ENCODE measurements at regions not wholly inside any gene's neighbourhood (a gene's known extent, or its start where the extent isn't known, plus 50 kb on each side); places are given as distances from the start of the nearest gene placed in this dataset.

DNA sequence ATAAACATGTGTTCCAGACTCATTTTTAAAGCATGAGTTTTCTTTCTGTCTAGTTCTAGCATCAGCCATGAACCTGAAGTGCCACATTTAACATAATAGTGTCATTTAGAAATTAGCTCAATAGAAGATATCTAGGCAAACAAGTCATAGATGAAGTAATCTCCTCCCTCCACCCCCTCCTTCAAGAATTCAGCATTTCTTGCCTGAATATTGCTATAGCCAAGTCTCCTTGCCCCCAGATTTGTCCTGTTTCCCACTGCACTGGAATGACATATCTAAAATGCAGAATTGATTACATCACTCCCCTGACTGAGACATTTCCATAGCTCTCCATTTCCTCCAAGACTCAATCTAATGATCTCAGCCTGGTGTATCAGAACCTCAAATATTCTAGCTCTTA is 134.9 kb upstream of the BACH2 start:
- TF ChIP-seq, protein P1, sequence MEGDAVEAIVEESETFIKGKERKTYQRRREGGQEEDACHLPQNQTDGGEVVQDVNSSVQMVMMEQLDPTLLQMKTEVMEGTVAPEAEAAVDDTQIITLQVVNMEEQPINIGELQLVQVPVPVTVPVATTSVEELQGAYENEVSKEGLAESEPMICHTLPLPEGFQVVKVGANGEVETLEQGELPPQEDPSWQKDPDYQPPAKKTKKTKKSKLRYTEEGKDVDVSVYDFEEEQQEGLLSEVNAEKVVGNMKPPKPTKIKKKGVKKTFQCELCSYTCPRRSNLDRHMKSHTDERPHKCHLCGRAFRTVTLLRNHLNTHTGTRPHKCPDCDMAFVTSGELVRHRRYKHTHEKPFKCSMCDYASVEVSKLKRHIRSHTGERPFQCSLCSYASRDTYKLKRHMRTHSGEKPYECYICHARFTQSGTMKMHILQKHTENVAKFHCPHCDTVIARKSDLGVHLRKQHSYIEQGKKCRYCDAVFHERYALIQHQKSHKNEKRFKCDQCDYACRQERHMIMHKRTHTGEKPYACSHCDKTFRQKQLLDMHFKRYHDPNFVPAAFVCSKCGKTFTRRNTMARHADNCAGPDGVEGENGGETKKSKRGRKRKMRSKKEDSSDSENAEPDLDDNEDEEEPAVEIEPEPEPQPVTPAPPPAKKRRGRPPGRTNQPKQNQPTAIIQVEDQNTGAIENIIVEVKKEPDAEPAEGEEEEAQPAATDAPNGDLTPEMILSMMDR (IDR thresholded peaks at IDR 0.05) = no peak
- TF ChIP-seq ZFX (IDR thresholded peaks at IDR 0.05; ENCODE audit: borderline replicate concordance) = no peak

All from 22Rv1 (cell line).